GM12878 (cell line): ENCODE measurements at regions not wholly inside any gene's neighbourhood (a gene's known extent, or its start where the extent isn't known, plus 50 kb on each side); places are given as distances from the start of the nearest gene placed in this dataset.

ENCODE experiments used
- ATAC-seq: fragments of 200-7000 bp; cut with Tn5 transposase; 3 replicates; pipeline ENCODE4 v1.9.1; 2020; ENCODE audit warnings: mild to moderate bottlenecking, moderate library complexity
- BruUV-seq: library from RNA; stranded (reverse); fragments of 400-500 nt; replicated peaks from 2 replicates; lab custom pipeline; 2021; lab: Mats Ljungman, UMichigan
- CTCF ChIA-PET: fragments of 300-600 bp; sonication (Branson Sonifier 250); formaldehyde crosslinking; extraction: SDS; loops from one replicate; lab custom pipeline; 2021; ENCODE audit warnings: inconsistent platforms; lab: Yijun Ruan, JAX
- POLR2A ChIA-PET: fragments of 350-600 bp; formaldehyde crosslinking; extraction: SDS; loops from one replicate; lab custom pipeline; 2021; ENCODE audit warnings: inconsistent platforms; lab: Charles Lee
- RAD21 ChIA-PET: fragments of 300-600 bp; sonication (Branson Sonifier 250); formaldehyde crosslinking; loops from one replicate; lab custom pipeline; 2023; ENCODE audit warnings: antibody characterized with exemption; ENCODE audit not compliant: unreplicated experiment; lab: Charles Lee
- SMC1A ChIA-PET: fragments of 300-600 bp; sonication (Branson Sonifier 250); formaldehyde crosslinking; loops from one replicate; lab custom pipeline; 2023; ENCODE audit not compliant: unreplicated experiment, uncharacterized antibody; lab: Charles Lee
- DNase-seq: peaks from one replicate; pipeline ENCODE4 v3.0.0-alpha.2; 2011; ENCODE audit warnings: low read depth, low spot score
- FAIRE-seq: peaks from 3 replicates; lab custom pipeline; 2011; peaks lifted over from hg19 to GRCh38; lab: Jason Lieb, UNC
- H2AFZ ChIP-seq: 2 replicates; pipeline ENCODE4 v1.6.0; 2011; ENCODE audit warnings: low read depth, low read length, control low read depth; ENCODE audit not compliant: control insufficient read depth
- H3K27ac ChIP-seq: 2 replicates; pipeline ENCODE4 v1.5.1; 2011; ENCODE audit warnings: control low read depth; ENCODE audit not compliant: control insufficient read depth, insufficient read depth
- H3K27me3 ChIP-seq, 2 experiments: replicated peaks in 1 of 2; 2 replicates each; pipeline versions ENCODE4 v1.6.0 to v1.6.1; 2011; ENCODE audit warnings: low read length in 1 of 2; ENCODE audit not compliant: control insufficient read depth in 2 of 2, insufficient read depth in 2 of 2
- H3K36me3 ChIP-seq, 2 experiments: 2 replicates each; pipeline ENCODE4 v1.5.1; 2011; ENCODE audit warnings: low read length in 1 of 2; ENCODE audit not compliant: control insufficient read depth in 2 of 2, insufficient read depth in 2 of 2
- H3K4me1 ChIP-seq: 2 replicates; pipeline ENCODE4 v1.6.1; 2011; ENCODE audit warnings: mild to moderate bottlenecking, low read length, moderate library complexity, mixed read lengths; ENCODE audit not compliant: control insufficient read depth, insufficient read depth
- H3K4me2 ChIP-seq: 2 replicates; pipeline ENCODE4 v1.6.0; 2011; ENCODE audit warnings: control low read depth; ENCODE audit not compliant: control insufficient read depth, insufficient read depth
- H3K4me3 ChIP-seq: fragments of 200-600 bp; sonication (generic); 2 replicates; pipeline ENCODE4 v1.5.1; 2016
- H3K79me2 ChIP-seq: 2 replicates; pipeline ENCODE4 v1.6.0; 2011; ENCODE audit warnings: low read length; ENCODE audit not compliant: control insufficient read depth, insufficient read depth
- H3K9ac ChIP-seq: 2 replicates; pipeline ENCODE4 v1.8.0; 2011; ENCODE audit warnings: low read length, control low read depth, mixed read lengths; ENCODE audit not compliant: control insufficient read depth, insufficient read depth
- H3K9me3 ChIP-seq: replicated peaks from 3 replicates; pipeline ENCODE4 v1.5.1; 2011; ENCODE audit warnings: mild to moderate bottlenecking, low read length; ENCODE audit not compliant: control insufficient read depth, insufficient read depth
- H4K20me1 ChIP-seq: 2 replicates; pipeline ENCODE4 v1.6.0; 2011; ENCODE audit not compliant: control insufficient read depth, insufficient read depth
- CREB1 ChIP-seq: IDR thresholded peaks from 2 replicates; pipeline ENCODE4 v1.6.1; 2012; ENCODE audit warnings: low read depth, mild to moderate bottlenecking, inconsistent platforms
- DPF2 ChIP-seq: fragments of 450-650 bp; IDR thresholded peaks from 2 replicates; pipeline ENCODE4 v1.6.1; 2017; ENCODE audit warnings: mild to moderate bottlenecking
- ESRRA ChIP-seq: IDR thresholded peaks from 2 replicates; pipeline ENCODE4 v1.6.1; 2012; ENCODE audit warnings: mild to moderate bottlenecking, low read length, improper control_type of control experiment
- EZH2 ChIP-seq: IDR thresholded peaks from 2 replicates; pipeline ENCODE4 v1.6.1; 2012; ENCODE audit warnings: low read depth, mild to moderate bottlenecking, control low read depth, inconsistent platforms, low read length, borderline replicate concordance; ENCODE audit not compliant: control insufficient read depth
- FOXK2 ChIP-seq: fragments of 450-650 bp; IDR thresholded peaks from 2 replicates; pipeline ENCODE4 v1.6.1; 2017; ENCODE audit warnings: mild to moderate bottlenecking, moderate library complexity
- HCFC1 ChIP-seq: fragments of 150-350 bp; IDR thresholded peaks from 2 replicates; pipeline ENCODE4 v1.6.1; 2014; ENCODE audit warnings: low read length
- POLR2A ChIP-seq: IDR thresholded peaks from 2 replicates; pipeline ENCODE4 v1.6.1; 2011; ENCODE audit warnings: low read depth, mild to moderate bottlenecking, low read length
- SMAD1 ChIP-seq: fragments of 450-650 bp; IDR thresholded peaks from 2 replicates; pipeline ENCODE4 v1.6.1; 2018; ENCODE audit warnings: mild to moderate bottlenecking, low read depth; ENCODE audit not compliant: partially characterized antibody
- YY1 ChIP-seq: IDR thresholded peaks from 2 replicates; pipeline ENCODE4 v1.6.1; 2011; ENCODE audit warnings: low read depth, mild to moderate bottlenecking, low read length
- WGBS: methylation state at CpG from one replicate; pipeline ENCODE4 v1.1.6; 2016; ENCODE audit warnings: low lambda C conversion rate; ENCODE audit not compliant: insufficient replicate concordance, insufficient coverage; ENCODE audit errors: missing lambda C conversion rate; 5-methylcytosine and 5-hydroxymethylcytosine counted together
- in situ Hi-C: fragments of 300-500 bp; cut with MboI; formaldehyde crosslinking; loops from 9 replicates; pipeline ENCODE4 v1.14.3; 2018; ENCODE audit warnings: mixed read lengths
- intact Hi-C: fragments of 100-400 bp; cut with micrococcal nuclease; formaldehyde crosslinking; loops from one replicate; pipeline ENCODE4 v1.14.2; 2022; ENCODE audit not compliant: unreplicated experiment
- TF ChIP-seq, protein P1 (sequence below): IDR thresholded peaks from 2 replicates; pipeline ENCODE4 v1.6.1; 2011; ENCODE audit warnings: low read depth, mild to moderate bottlenecking, low read length, moderate library complexity, borderline replicate concordance; ENCODE audit errors: extremely low read depth
- TF ChIP-seq, protein P2 (sequence below): fragments of 450-650 bp; IDR thresholded peaks from 2 replicates; pipeline ENCODE4 v1.6.1; 2017; ENCODE audit warnings: low read depth, mild to moderate bottlenecking, moderate library complexity

- Histone ChIP-seq H3K9me3 (no peaks in the 10 kb centered on the region), H3K9ac (no peak overlapping the region), H3K4me1 (no peaks in the 10 kb centered on the region), H4K20me1 (no peaks in the 10 kb centered on the region), H3K4me2 (no peak overlapping the region), H3K4me3 (no peak overlapping the region), H3K36me3 (no peaks in the 10 kb centered on the region), H3K79me2 (no peaks in the 10 kb centered on the region), H3K27me3 (no peaks in the 10 kb centered on the region), H2AFZ (no peak overlapping the region), H3K27ac (no peak overlapping the region)
- no peak for ATAC-seq
- 39% methylated on average over 12 of the region's 33 CpGs for WGBS
- ChIA-PET POLR2A (no interaction called here), RAD21 (no interaction called here), CTCF (no interaction called here), SMC1A (no interaction called here)
- no peak for DNase-seq
- TF ChIP-seq HCFC1 (no peak), DPF2 (no peak), POLR2A (no peak)
- FAIRE-seq, result no peak
- intact Hi-C loops (no loop called here), in situ Hi-C loops (no loop called here)
- no TSS peak for BruUV-seq
Measured at GRCh38 chr6:165001502-165002157, 307.8 kb downstream of the C6orf118 start.

DNA sequence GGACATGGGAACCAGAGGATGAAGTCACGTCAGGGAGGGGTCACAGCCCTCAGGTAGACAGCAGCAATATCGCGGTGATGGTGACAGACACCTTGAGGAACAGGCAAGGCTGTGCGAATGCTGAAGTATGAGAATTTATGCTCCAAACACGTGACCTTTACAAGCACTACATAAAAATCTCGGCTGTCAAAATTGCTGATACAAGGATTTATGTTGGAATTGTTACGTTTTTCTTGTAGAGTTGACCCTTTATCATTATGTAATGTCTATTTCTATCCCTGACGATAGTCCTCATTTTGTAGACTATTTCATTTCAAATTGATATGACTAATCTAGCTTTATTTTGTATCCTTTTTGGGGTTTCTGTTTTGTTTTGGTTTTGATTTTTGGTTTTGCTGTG is 311.1 kb downstream of the C6orf118 start:
- ChIA-PET POLR2A (no interaction called here), CTCF (interaction anchor here (0.5 kb wide), 1 partner anchor 1963 kb away, joined by 3 read pairs; no protein-coding TSS in a partner anchor), SMC1A (interaction anchor here (0.7 to 1.6 kb wide), 2 partner anchors 9 to 31 kb away, joined by 3 read pairs; no protein-coding TSS in a partner anchor), RAD21 (no interaction called here)
- DNase-seq (no peak), ATAC-seq (no peak), FAIRE-seq (no peak)
- Histone ChIP-seq H3K9ac (no peak overlapping the region), H3K4me1 (no peaks in the 10 kb centered on the region), H3K27me3 (no peaks in the 10 kb centered on the region), H3K4me2 (no peak overlapping the region), H3K36me3 (no peaks in the 10 kb centered on the region), H4K20me1 (no peaks in the 10 kb centered on the region), H3K79me2 (no peaks in the 10 kb centered on the region), H3K9me3 (no peaks in the 10 kb centered on the region), H3K4me3 (no peak overlapping the region), H3K27ac (no peak overlapping the region)
- BruUV-seq, result no TSS peak
- 48% methylated on average over 8 of the region's 8 CpGs for WGBS
- intact Hi-C loops, result no loop called here
- TF ChIP-seq SMAD1 (no peak), FOXK2 (no peak), EZH2 (no peak), YY1 (no peak), CREB1 (no peak), ESRRA (no peak)
- TF ChIP-seq, protein P1, sequence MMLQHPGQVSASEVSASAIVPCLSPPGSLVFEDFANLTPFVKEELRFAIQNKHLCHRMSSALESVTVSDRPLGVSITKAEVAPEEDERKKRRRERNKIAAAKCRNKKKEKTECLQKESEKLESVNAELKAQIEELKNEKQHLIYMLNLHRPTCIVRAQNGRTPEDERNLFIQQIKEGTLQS, result no peak
- TF ChIP-seq, protein P2, sequence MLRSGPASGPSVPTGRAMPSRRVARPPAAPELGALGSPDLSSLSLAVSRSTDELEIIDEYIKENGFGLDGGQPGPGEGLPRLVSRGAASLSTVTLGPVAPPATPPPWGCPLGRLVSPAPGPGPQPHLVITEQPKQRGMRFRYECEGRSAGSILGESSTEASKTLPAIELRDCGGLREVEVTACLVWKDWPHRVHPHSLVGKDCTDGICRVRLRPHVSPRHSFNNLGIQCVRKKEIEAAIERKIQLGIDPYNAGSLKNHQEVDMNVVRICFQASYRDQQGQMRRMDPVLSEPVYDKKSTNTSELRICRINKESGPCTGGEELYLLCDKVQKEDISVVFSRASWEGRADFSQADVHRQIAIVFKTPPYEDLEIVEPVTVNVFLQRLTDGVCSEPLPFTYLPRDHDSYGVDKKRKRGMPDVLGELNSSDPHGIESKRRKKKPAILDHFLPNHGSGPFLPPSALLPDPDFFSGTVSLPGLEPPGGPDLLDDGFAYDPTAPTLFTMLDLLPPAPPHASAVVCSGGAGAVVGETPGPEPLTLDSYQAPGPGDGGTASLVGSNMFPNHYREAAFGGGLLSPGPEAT, result no peak
- TF ChIP-seq, all 136 proteins: peak for 0
- in situ Hi-C loops, result no loop called here
- H2AFZ ChIP-seq, result no peak overlapping the region
